HG03135 (cell line): ENCODE measurements at regions not wholly inside any gene's neighbourhood (a gene's known extent, or its start where the extent isn't known, plus 50 kb on each side); places are given as distances from the start of the nearest gene placed in this dataset.
"Not testable (repeated sequence)": the region's sequence is repeated elsewhere in the genome, so short reads cannot be mapped to it uniquely, and the experiment has no call there.

ENCODE experiments used
- ATAC-seq: cut with Tn5 transposase; IDR thresholded peaks from one replicate; pipeline ENCODE4 v1.9.1; 2021; ENCODE audit warnings: mild to moderate bottlenecking, moderate library complexity; ENCODE audit not compliant: unreplicated experiment

DNA sequence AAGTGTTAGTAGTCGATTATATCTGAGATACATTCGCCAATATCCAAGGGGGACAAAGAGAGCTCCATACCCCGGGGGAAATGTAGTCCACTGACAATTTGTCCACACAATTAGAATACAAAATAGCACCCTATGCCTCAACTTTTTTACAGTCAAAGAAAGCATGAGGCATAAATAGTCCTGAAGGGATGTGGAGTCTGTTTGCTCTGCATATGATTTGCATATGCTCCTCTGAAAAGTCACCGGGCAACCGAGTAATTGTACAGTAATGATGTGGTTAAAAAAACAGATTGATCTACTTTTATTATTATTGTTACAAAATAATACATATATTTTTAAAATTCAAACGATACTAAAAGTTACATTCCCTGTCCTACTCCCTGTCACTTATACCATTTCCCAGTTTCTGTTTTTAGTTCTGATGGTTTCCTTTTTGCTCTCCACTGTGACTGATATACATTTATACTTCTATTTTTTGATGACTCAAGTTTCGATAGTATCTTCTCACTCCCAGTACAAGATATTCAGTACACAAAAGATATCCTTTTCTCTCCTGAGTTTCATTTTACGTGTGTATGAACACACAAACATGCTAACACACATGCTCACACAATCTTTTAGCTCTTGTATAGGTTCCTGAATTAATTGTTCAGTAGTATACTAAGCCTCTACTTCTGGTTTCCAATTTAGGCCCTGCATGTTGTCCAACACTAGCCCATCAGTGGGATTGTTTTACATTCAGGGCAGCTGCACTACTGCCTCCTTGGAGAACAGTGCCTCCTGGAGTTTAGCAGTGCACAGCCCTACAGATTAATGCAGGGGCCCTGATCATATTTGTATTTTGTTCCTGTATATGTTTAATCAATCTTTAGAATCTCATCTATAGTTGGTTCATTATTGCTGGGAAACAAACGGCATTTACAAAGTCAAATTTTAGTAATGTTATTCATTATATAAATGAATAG lies 130.9 kb downstream of the TES start:
- ATAC-seq, result no peak

- ATAC-seq, result no peak
Measured at GRCh38 chr7:116342125-116342524, 131.8 kb downstream of the TES start.

- no peak for ATAC-seq
Measured at GRCh38 chr7:116347151-116347832, 137.0 kb downstream of the TES start.

DNA sequence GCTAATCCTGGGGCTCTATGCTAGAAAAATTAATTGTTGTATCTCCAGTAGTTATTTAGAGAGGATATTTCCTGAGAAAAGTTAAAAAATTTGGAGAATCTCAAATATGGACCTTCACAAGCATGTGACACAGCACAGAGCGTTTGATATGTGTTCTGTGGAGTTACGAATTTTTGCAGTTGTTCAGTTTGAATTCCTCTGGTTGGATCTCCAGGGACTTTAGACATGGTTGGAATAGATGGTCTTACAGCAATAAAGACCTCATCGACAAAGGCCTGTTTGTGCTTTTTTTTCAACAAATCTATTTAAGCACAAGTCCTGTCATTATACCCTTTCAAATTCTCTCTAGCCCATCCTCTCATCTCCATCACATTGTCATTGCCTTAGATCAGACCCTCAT lies 138.0 kb downstream of the TES start:
- ATAC-seq, result no peak

- ATAC-seq, result no peak
Measured at GRCh38 chr7:116351966-116352365, 141.6 kb downstream of the TES start.

GRCh38 chr7:116353647-116354046 lies 143.3 kb downstream of the TES start:
- no peak for ATAC-seq

DNA sequence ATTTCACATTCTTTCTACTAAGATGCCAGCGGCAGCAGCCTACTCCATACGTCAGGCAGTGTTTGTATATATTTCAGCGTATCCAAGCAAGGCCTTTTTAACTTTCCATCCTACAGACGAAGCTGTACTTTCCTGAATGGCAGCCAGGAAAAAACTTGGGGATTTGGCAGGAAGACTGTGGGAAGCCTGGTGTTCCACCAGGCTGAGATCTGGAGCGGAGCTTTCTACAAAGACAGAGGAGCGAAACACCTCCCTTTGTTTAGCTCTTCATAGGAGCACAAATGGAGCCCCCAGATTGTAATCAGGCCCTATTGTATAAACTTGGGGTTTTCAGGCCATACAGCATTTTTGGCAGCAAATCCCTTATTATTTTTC lies 143.8 kb downstream of the TES start:
- ATAC-seq, result no peak

DNA sequence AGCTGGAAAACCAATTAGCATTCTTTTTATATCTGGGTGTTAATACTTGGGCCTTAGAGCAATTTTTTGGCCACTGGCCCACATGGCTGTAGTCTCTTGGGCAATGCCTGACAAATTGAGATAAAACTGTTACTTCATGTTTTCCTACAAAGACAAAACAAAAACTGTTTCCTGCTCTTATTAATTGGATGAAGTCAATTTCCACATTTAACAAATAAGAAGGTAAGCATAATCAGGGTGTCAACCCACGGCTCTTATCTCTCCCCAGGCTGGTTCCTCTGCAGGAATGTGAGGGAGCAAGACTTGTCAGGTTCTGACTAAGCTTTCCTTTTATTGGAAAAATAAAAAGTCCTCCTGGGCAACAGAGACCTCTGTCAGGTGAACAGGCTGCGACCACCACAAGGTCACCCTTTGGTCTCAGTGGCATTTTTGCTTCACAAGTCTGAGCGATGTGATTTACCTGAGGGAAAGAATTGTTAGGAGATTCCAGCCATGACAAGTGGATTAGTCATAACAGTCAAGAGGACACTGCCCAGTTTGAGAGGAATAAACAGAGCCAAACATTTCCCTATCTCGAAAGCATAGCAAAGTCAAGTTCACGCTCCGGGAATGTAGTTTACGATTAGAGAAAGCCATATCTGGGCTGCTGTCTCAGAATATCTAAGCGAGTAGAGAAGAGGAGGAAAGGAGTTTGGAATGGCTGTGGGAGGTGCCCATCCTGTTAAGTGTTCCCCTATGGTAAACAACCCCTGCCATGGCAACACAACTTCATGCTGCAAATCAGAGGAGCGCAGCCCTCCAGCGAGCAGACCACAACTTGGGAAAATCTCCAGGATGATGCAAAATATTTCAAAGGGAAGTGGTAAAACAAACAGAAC lies 144.4 kb downstream of the TES start:
- ATAC-seq, result no peak

GRCh38 chr7:116355424-116355765 lies 144.1 kb upstream of the CAV2 start:
- no peak for ATAC-seq

GRCh38 chr7:116356333-116356965 lies 143.1 kb upstream of the CAV2 start:
- no peak for ATAC-seq

DNA sequence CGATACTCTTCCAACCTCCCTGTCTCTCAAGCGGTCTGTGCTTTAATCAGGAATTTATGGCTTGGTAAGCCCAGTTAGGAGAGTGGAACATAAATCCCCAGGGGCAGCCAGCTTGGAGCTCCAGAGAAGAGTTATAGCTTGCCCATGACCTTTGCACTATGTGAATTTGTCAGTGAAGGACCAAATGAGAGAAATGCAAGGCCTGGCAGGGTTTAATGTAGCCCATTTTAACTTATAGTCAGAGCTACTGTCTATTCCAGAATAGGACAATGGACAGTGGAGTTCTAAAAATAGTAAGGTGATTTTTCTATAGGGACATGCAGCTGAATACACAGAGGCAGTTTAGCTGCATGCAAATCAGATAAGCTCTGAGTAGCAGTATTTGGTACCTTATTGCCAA lies 142.6 kb upstream of the CAV2 start:
- ATAC-seq, result no peak

GRCh38 chr7:116357781-116358670 lies 141.5 kb upstream of the CAV2 start:
- ATAC-seq, result no peak

DNA sequence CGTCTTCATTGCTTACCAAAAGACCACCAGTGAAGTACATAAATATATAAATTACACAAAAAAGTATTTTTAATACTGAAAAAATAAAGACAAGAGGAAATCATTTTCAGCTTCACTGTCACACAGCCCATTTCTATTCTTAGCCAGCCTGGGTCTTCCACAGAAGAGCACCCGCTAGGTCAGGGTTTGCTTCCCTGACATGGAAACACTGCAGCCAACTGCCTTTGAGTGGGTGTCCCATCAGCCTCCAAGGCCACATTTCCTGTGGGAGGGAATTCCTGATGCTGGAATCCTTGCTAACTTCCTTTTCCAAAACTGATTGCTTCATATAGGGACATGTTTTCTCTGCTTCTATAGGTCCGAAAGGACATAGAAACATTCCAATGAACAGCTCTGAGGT lies 137.8 kb upstream of the CAV2 start:
- ATAC-seq, result no peak

DNA sequence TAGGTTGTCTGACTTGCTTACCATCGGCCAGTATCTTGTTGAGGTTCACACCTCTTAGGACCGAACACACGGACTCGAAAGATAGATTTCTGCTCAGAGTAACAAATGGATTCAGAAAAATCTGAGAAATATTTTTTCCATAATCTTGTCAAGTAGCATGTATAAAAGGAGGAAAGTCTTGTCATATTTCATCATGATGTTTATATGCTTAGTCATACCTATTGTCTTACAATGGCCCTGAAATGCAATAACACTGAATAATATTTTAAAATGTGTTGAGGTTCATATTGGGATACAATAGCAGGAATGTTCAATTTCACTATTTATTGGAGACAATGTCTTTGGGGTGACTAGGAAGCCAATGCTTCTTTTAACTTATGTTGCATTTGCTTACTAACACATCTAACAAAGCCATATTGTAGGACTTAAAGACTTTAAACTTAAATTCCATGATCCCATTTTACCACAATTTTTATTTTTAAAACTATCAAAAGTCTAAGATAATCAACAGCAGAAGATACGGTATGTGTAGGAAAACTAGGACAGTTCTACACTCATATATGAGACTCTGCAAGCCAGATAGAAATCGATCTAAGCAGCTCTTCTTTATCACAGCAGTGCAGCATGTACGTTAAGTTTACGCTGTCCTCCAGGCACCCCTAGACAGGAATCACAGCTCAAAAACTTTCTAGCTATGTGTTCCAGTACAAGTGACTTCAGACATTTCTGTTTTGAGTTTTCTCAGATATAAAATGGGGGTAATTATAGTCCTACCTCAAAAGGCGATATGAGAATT lies 135.7 kb upstream of the CAV2 start:
- ATAC-seq, result no peak

GRCh38 chr7:116364469-116364868 lies 135.1 kb upstream of the CAV2 start:
- ATAC-seq, result no peak

DNA sequence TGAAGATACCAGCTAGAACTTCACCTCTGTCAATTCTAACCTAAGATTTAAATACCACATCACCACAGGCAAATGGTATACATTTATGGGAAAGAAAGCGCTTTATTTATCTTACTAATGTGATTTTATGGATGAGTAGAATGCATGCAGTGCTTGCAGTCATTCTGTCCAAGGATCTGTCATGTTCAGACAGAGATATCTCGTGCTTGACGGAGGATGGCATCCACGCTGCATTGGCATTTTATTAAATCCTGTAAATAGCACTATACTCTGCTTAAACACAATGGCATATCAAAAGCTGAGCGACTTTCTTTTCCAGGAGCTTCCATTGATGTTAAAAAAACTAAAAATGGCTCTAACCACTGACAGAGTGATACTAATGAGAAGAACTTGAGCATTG lies 133.7 kb upstream of the CAV2 start:
- no peak for ATAC-seq

DNA sequence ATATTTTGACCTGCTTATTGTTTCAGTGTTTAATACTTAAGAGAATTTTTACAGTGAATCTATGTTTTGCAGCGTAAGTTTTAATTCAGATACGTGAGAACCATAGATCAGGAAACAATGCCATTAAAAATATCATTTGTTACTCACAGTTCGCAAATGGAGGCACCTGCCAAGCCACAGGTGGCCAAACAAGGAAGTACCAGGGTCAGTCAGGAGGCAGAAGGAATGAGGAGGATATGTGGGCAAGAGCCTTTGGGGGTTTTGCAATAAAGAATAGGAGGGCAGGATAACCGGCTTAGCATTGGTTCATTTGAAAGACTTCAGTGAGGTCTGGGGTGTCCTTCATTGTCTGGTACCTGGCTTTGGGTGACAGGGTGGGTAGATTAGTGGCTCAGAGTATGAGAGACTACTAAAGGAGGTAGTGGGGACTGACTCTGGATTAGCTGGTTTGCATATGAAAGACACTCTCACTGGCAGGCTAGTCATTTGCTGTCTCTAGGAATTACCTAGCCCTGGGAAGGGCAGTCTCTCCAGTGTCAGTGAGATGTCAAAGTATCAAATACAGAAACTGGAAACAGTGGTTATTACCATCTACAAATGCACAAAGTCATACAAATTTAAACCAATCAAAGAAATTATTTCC lies 132.2 kb upstream of the CAV2 start:
- ATAC-seq, result no peak

DNA sequence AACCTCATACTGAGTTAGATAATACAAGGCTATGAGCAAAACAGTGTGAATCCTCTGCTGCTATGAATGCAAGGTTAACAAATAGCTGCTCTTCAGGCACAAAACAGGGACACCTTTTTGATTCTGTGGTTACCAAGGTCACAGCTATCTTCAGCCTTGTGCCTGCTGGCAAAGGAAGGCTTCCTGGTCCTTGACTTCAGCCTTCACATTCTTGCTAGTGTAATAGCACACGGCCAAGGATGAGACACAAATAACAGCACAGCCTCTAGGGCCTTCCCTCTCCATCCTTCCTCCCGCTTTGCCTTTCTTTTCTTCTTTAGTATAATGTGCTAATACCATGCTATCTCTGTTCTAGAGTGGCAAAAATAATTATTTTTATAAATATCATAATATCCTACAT lies 130.6 kb upstream of the CAV2 start:
- no peak for ATAC-seq

GRCh38 chr7:116371536-116371935 lies 128.0 kb upstream of the CAV2 start:
- not testable (repeated sequence) for ATAC-seq
